ENCODE measurements at regions not wholly inside any gene's neighbourhood (a gene's known extent, or its start where the extent isn't known, plus 50 kb on each side); places are given as distances from the start of the nearest gene placed in this dataset.

DNA sequence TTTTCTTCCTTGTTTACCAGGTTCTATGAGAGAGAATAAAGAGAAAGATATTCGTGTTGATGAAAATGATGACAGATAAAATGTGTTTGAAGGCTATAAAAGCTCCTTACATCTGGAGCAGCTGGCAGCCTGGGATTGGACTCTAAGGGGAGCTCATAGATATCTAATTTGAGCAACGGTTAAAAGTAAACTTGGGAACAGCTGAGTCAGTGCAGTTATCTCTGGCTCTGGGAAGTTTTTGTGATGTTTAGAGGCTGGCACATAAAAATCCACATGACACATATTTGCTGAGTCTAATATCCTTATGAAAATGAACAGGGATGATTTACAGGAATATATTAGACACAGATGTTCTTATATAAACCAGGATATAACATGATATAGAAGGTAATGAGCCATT is 331.8 kb upstream of the TENM3 start:
- no peaks in the 10 kb centered on the region for H3K27me3 ChIP-seq (ENCODE audit: insufficient read depth, low read depth)
- H3K27ac ChIP-seq: no peak overlapping the region
- H3K36me3 ChIP-seq (ENCODE audit: insufficient read depth): no peaks in the 10 kb centered on the region
- TF ChIP-seq, protein P1, sequence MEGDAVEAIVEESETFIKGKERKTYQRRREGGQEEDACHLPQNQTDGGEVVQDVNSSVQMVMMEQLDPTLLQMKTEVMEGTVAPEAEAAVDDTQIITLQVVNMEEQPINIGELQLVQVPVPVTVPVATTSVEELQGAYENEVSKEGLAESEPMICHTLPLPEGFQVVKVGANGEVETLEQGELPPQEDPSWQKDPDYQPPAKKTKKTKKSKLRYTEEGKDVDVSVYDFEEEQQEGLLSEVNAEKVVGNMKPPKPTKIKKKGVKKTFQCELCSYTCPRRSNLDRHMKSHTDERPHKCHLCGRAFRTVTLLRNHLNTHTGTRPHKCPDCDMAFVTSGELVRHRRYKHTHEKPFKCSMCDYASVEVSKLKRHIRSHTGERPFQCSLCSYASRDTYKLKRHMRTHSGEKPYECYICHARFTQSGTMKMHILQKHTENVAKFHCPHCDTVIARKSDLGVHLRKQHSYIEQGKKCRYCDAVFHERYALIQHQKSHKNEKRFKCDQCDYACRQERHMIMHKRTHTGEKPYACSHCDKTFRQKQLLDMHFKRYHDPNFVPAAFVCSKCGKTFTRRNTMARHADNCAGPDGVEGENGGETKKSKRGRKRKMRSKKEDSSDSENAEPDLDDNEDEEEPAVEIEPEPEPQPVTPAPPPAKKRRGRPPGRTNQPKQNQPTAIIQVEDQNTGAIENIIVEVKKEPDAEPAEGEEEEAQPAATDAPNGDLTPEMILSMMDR (conservative IDR thresholded peaks at IDR 0.05; ENCODE audit: low read depth, low read length): no peak
- H3K4me1 ChIP-seq (ENCODE audit: low read depth, poor library complexity, severe bottlenecking): peaks cover 11% of the 10 kb centered on the region
- H3K4me3 ChIP-seq (IDR thresholded peaks at IDR 0.05; ENCODE audit: insufficient read depth, low read depth, low read length): no peak overlapping the region
- no peak overlapping the region for H3K9ac ChIP-seq
- no peak overlapping the region for H3K4me2 ChIP-seq
- no peaks in the 10 kb centered on the region for H3K79me2 ChIP-seq (ENCODE audit: insufficient read depth, low read depth)
- H2AFZ ChIP-seq (ENCODE audit: low read depth): no peak overlapping the region
- no peaks in the 10 kb centered on the region for H4K20me1 ChIP-seq (ENCODE audit: insufficient read depth)

DNA sequence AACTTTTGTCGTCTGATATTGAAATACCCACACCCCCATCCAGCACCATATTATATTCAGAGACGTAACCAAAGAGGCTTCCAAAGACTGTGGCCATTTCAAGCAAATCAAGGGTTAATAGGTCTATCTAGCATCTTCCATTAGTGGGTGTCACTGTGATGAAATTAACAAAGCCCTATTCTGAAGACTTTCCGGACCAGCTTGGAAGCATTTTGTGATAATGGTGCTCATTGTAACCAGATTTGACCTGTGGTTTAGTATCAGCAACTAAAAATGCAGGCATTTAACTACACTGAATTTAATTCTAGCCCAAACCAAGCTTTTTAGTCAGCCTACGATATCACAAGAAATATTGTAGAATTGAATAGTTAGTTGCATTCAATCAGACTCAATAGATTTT is 309.7 kb upstream of the TENM3 start:
- no peaks in the 10 kb centered on the region for H3K4me1 ChIP-seq (ENCODE audit: low read depth, poor library complexity, severe bottlenecking)
- H3K27me3 ChIP-seq (ENCODE audit: insufficient read depth, low read depth): no peaks in the 10 kb centered on the region
- no peak overlapping the region for H2AFZ ChIP-seq (ENCODE audit: low read depth)
- no peaks in the 10 kb centered on the region for H4K20me1 ChIP-seq (ENCODE audit: insufficient read depth)
- no peak overlapping the region for H3K4me2 ChIP-seq
- H3K9ac ChIP-seq: no peak overlapping the region
- no peaks in the 10 kb centered on the region for H3K36me3 ChIP-seq (ENCODE audit: insufficient read depth)
- H3K79me2 ChIP-seq (ENCODE audit: insufficient read depth, low read depth): no peaks in the 10 kb centered on the region
- TF ChIP-seq, protein P1 (conservative IDR thresholded peaks at IDR 0.05; ENCODE audit: low read depth, low read length): no peak
- no peak overlapping the region for H3K27ac ChIP-seq
- H3K4me3 ChIP-seq (IDR thresholded peaks at IDR 0.05; ENCODE audit: insufficient read depth, low read depth, low read length): no peak overlapping the region

DNA sequence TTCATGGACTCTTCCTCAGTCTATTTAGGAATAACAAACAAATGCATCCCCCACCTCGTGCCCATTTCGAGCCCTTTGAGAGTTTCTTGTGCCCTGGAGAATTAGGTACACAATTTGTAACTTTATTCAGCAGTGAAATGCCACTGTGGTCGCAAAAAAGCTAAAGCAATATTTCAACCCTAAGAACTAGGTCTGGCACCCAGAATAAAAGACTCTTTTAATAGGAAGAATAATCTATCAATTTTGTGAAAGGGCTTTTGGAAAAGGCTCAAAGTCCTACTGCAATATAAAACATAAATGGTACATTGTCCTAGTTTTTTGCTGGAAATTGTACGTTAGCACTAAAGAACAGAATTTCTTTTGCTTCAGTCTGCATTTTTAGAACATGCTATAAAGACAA is 304.6 kb upstream of the TENM3 start:
- Histone ChIP-seq H3K9ac (no peak overlapping the region), H2AFZ (ENCODE audit: low read depth) (no peak overlapping the region), H3K4me2 (no peak overlapping the region), H4K20me1 (ENCODE audit: insufficient read depth) (no peaks in the 10 kb centered on the region), H3K27me3 (ENCODE audit: insufficient read depth, low read depth) (no peaks in the 10 kb centered on the region), H3K36me3 (ENCODE audit: insufficient read depth) (no peaks in the 10 kb centered on the region), H3K4me1 (ENCODE audit: low read depth, poor library complexity, severe bottlenecking) (no peaks in the 10 kb centered on the region), H3K79me2 (ENCODE audit: insufficient read depth, low read depth) (no peaks in the 10 kb centered on the region), H3K4me3 (IDR thresholded peaks at IDR 0.05; ENCODE audit: insufficient read depth, low read depth, low read length) (no peak overlapping the region), H3K27ac (no peak overlapping the region)
- TF ChIP-seq, protein P1 (conservative IDR thresholded peaks at IDR 0.05; ENCODE audit: low read depth, low read length): no peak

DNA sequence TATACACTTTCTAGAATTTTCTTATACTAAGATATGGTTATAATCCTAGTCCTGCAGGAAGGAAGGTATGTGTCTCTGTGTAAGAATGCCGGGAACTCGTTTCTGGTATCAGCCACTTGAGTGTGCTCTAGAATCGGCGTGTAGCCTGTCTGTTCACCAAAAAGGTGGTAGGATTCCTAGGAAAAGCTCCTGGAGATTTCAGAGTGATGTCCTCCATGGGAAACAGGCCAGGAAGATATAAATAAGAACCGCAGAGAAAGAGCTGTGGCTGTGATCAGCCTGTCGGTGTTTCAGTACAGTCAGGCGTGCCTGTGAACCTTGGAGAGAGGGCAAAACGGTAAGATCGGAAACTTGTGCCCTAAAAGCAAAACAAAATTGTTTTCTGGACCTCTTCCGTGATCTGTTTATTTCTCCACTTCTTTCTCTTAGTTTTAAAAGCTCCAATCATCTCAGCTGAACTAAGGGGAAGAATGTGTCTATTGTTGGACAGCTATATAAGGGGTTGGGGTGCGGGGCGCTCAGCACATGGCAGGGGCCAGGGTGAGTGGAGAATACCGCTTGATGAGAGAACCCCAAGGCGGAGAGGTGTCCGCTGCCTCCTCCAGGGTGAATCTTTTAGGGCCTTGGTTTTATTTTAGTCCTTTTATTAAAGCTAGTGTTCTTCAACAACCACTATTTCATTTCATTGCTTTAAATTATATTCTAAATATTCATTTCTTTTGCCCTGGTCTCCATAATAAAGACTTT is 303.8 kb upstream of the TENM3 start:
- Histone ChIP-seq H4K20me1 (ENCODE audit: insufficient read depth) (no peaks in the 10 kb centered on the region), H3K27ac (no peak overlapping the region), H2AFZ (ENCODE audit: low read depth) (no peak overlapping the region), H3K79me2 (ENCODE audit: insufficient read depth, low read depth) (no peaks in the 10 kb centered on the region), H3K4me1 (ENCODE audit: low read depth, poor library complexity, severe bottlenecking) (no peaks in the 10 kb centered on the region), H3K9ac (no peak overlapping the region), H3K4me2 (no peak overlapping the region), H3K27me3 (ENCODE audit: insufficient read depth, low read depth) (no peaks in the 10 kb centered on the region), H3K36me3 (ENCODE audit: insufficient read depth) (no peaks in the 10 kb centered on the region), H3K4me3 (IDR thresholded peaks at IDR 0.05; ENCODE audit: insufficient read depth, low read depth, low read length) (no peak overlapping the region)
- TF ChIP-seq, protein P1 (conservative IDR thresholded peaks at IDR 0.05; ENCODE audit: low read depth, low read length): no peak

Measured in KMS-11 (cell line).